HG02759 (cell line): ENCODE measurements at regions not wholly inside any gene's neighbourhood (a gene's known extent, or its start where the extent isn't known, plus 50 kb on each side); places are given as distances from the start of the nearest gene placed in this dataset.
"Not testable (repeated sequence)": the region's sequence is repeated elsewhere in the genome, so short reads cannot be mapped to it uniquely, and the experiment has no call there.

Experiments used
- ATAC-seq: cut with Tn5 transposase; IDR thresholded peaks from one replicate; pipeline ENCODE4 v1.9.1; 2021; ENCODE audit warnings: mild to moderate bottlenecking, moderate library complexity; ENCODE audit not compliant: unreplicated experiment

- no peak for ATAC-seq
These were observed 54.0 kb upstream of the RBFOX1 start for GRCh38 chr16:7278636-7279035.

GRCh38 chr16:7272567-7273158 lies 60.0 kb upstream of the RBFOX1 start:
- no peak for ATAC-seq

- no peak for ATAC-seq
These were observed 61.2 kb upstream of the RBFOX1 start for GRCh38 chr16:7271486-7271885.

DNA sequence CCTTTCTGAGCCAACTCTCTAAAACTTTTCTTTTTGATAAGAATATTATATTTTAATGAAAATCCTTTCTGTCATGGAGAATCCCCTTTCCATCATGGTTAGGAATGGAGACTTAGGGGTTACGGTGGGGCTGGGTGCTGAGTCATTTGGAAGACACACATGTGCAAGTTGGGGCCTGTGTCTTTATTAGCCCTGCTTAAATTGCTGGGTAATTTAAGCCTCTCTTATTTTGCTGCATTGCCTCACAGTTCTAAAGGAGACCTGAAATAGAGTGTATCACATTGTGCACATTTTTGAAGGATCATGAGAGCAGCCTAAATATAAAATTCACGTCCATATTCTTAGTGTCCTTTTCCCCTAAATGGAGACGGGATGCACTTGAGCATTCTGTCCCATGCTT lies 61.8 kb upstream of the RBFOX1 start:
- no peak for ATAC-seq

DNA sequence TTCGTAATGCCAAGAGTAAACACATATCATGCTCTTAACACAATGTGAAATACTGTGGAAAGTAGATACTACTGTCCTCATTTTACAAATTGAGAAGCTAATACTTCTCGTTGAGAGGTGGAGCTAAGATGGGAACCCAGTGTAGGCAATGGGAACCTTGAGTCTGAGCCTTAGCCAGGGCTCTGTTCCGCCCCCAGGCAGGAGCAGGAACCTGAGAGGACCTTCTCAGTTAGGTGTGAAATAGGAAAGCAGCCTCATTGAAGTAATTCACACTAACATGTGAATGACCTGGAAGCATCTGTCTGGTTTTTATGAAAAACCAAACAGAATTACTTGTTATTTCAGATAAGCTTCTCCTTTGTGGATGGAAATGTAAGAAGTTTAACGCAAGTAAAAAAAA lies 62.6 kb upstream of the RBFOX1 start:
- ATAC-seq = no peak

- ATAC-seq = no peak
These were observed 64.5 kb upstream of the RBFOX1 start for GRCh38 chr16:7268182-7268581.

DNA sequence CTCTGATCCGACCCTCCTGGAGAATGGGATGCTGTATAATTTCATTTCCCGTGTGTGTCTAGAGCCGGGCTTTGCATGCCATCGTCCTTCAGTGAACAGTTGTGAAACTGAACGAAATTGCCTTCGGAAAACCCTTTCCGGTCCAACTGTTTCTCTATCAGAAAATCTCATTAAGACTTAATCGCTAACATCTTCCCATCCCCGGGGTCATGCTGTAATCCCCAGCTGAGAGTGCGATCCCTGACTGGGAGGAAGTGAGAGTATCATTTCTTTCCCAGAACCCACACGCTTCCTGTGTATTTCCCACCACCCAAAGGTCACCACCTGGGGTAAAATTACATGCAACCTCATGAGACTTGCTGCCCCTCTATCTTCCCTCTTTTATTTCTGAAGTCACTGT lies 75.6 kb upstream of the RBFOX1 start:
- ATAC-seq = no peak

GRCh38 chr16:7246578-7246977 lies 86.1 kb upstream of the RBFOX1 start:
- ATAC-seq = no peak

GRCh38 chr16:7239547-7239946 lies 93.1 kb upstream of the RBFOX1 start:
- no peak for ATAC-seq

DNA sequence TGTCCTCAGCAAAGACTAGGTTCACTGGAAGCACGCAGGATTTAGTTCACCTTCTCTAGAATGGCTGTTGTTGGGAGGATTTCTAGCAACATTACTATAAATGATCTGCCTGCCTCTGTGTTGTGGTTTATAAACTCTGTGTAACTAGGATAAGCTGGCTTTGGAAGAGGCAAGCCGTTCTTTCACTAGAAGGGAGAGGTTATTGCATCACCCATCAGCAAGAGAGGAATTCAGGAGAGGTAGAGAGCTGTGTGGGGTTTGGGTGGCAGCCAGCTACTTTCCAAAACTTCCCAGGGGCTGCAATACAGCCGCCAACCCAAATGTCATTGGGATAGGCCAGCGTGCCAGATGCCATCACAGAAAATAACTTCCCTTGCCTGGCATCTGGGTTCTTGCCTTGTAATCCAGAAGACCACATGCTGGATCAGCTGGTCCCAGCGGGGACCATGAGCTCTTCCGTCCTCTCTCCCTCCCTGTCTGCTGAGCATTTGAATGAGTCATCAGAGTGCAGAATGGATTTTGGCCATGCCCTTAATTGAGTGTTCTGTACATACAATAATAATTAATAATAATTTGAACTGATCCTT lies 95.7 kb upstream of the RBFOX1 start:
- ATAC-seq = no peak

DNA sequence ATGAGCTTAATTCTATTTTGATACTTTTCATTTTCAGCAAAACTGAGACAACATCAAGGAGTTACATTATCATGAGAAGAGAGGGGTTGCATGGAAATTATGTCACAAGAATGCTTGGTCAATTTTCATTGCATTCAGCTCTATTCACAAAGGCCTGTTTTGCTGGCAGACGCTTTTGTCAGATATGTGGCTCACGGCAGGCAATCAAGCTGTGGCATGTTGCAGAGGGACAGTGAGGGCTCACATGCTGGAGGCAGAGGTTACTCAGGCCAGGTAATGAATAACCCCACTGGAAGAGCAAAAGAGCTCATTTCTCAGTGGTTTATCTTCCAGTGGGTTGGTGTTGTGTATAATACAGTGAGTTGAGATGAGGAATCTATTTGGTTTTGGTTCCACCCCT lies 98.7 kb upstream of the RBFOX1 start:
- no peak for ATAC-seq

- no peak for ATAC-seq
These were observed 100.9 kb upstream of the RBFOX1 start for GRCh38 chr16:7231762-7232161.

DNA sequence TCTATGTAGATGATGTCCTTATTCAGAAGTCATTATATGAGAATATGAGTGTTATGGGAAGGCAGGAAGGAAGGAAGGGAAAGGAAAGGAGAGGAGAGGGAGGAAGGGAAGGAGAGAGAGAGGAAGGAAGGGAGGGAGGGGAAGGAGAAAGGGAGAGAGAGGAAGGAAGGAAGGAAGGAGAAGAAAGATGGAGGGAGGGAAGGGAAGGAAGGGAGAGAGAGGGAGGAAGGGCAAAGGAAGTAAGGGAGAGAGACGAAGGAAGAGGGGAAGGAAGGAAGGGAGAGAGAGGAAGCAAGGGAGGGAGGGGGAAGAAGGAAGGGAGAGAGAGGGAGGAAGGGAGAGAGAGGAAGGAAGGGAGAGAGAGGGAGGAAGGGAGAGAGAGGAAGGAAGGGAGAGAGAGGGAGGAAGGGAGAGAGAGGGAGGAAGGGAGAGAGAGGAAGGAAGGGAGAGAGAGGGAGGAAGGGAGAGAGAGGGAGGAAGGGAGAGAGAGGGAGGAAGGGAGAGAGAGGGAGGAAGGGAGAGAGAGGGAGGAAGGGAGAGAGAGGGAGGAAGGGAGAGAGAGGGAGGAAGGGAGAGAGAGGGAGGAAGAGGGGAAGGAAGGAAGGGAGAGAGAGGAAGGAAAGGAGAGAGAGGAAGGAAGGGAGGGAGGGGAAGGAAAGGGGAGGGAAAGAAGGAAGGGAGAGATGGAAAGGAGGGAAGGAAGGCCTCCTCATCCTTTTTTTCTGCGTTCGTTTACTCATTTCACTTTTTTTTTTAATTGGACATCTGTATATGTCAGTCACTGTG lies 103.0 kb upstream of the RBFOX1 start:
- not testable (repeated sequence) for ATAC-seq

DNA sequence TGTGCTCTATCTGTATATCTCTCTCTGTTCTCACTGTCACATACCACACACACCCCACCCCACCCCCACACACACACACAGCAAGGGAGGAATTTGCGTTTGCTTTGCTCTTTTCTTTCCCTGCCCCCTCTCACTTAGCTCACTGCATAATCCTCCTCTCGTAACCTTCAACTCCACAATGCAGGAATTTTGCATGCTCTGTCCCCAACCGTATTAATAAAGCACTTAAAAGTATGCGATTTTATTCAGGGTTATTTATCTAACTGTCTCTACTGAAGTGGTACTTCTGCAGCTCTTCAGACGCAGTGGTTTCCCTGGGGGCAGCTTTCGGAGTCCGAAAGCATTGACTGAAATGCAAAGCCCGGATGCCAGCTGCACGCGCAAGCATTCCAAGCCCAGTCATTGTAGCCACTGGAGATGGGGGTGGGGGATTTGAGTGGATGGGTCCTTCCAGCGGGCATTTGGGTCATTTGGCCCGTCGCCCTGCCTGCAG lies 105.4 kb upstream of the RBFOX1 start:
- no peak for ATAC-seq

DNA sequence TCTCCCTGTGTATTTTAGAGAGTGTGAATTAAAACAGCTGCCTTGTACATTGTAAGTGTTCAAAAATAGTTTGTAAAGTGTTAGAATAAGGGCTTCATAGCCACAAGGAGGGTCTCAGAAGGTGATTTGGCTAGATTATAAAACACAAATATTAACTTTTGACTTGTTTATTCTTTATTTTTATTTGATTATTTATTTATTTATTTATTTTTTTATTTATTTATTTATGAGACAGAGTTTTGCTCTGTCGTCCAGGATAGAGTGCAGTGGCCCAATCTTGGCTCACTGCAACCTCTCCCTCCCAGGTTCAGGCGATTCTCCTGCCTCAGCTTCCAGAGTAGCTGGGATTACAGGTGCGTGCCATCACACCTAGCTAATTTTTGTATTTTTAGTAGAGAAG lies 111.5 kb upstream of the RBFOX1 start:
- ATAC-seq = no peak

DNA sequence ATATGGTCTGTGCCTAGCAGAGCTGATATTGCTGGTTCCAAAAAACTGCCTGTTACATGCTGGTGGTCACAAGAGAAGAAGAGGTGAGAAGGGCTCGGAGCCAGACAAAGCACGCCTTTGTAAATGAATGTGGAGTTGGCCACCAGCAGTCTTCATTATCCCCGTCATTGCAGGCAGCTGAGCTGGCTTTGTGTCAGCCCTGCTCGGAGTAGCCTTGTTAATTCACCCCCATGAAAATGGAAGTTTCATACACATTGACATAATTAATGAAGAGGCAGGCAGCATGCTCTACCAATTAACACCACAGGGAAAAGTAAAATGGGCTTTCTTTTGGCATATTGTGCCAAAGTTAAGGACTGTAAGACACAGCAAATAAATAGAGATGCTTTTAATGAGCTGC lies 113.7 kb upstream of the RBFOX1 start:
- ATAC-seq = no peak

- ATAC-seq = no peak
These were observed 114.8 kb upstream of the RBFOX1 start for GRCh38 chr16:7217797-7218196.

DNA sequence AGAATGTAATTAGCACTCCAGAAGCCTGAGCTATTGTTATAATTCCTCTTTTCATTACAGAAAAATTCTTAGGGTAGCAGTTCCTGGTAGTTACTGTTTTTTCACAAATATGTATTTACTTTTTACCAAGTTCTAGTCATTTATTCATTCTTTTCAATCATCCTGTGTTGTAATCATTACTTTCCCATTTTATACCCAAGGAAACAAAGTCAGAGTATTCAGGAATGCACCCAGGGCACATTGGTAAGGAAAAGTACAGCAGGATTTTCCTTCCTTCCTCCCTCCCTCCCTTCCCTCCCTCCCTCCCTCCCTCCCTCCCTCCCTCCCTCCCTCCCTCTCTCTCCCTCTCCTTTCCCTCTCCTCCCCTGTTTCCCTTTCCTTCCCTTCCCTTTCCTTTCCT lies 115.9 kb upstream of the RBFOX1 start:
- no peak for ATAC-seq

- no peak for ATAC-seq
These were observed 120.9 kb upstream of the RBFOX1 start for GRCh38 chr16:7211781-7212180.

- ATAC-seq = no peak
These were observed 123.0 kb upstream of the RBFOX1 start for GRCh38 chr16:7209598-7209997.

DNA sequence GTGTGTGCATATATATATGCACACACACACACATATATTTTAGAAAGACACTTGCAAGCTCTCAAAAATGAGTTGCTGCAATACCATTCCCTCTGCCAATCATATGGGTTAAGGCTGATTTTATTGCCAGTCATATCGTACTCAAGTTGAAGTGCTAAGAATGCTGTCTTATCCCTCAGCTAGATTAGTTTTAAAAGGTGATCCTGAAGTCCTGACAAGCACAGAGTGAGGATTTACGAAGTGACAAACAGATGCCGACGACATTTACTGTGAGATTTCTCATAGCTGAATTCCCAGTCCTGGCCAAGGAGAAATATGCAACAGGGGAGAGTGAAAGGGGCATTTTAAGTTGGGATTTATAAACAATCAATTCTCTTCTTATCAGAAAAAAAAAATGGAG lies 126.2 kb upstream of the RBFOX1 start:
- no peak for ATAC-seq

DNA sequence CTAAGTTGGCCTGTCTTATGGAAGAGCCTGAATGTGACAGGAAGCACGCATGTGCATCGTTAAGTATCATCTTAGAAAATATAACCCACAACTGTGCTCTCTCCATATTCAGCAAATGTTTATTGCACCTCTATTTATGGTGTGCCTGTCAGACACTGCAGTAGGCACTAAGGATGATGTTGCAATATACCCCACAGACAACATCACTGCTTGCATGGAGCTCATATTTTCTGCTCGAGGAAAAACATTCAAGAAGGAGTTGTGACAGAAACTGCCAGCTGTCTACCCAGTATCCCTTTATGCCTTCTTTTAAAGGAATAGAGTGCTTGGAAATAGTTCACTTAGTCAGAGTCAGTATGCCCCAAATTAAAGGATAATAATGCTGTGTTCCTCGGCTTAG lies 132.3 kb upstream of the RBFOX1 start:
- no peak for ATAC-seq
